Stimulated activated naive CD8-positive, alpha-beta T cell treated with anti-CD3 and anti-CD28 coated beads, Interleukin-15, Interleukin-2, amounts not matched to agents 100 ng/mL and 50 ng/mL, for 24 hours (primary cell): ENCODE measurements at regions not wholly inside any gene's neighbourhood (a gene's known extent, or its start where the extent isn't known, plus 50 kb on each side); places are given as distances from the start of the nearest gene placed in this dataset.
"Not testable (repeated sequence)": the region's sequence is repeated elsewhere in the genome, so short reads cannot be mapped to it uniquely, and the experiment has no call there.

Experiments used
- H3K27ac Mint-ChIP-seq: one replicate; pipeline ENCODE4 v1.8.0; 2021; ENCODE audit warnings: mild to moderate bottlenecking, mixed read lengths
- H3K27me3 Mint-ChIP-seq: one replicate; pipeline ENCODE4 v1.8.0; 2021; ENCODE audit warnings: mixed read lengths
- H3K36me3 Mint-ChIP-seq: one replicate; pipeline ENCODE4 v1.8.0; 2021; ENCODE audit warnings: low read depth, mixed read lengths
- H3K4me1 Mint-ChIP-seq: one replicate; pipeline ENCODE4 v1.8.0; 2021; ENCODE audit warnings: low read depth, mixed read lengths
- H3K4me3 Mint-ChIP-seq: one replicate; pipeline ENCODE4 v1.8.0; 2021; ENCODE audit warnings: mild to moderate bottlenecking, mixed read lengths
- H3K9me3 Mint-ChIP-seq: one replicate; pipeline ENCODE4 v1.8.0; 2021; ENCODE audit warnings: mixed read lengths

- peaks cover 80% of the 10 kb centered on the region for H3K4me1 Mint-ChIP-seq
- H3K9me3 Mint-ChIP-seq, H3K4me3 Mint-ChIP-seq, H3K27me3 Mint-ChIP-seq, H3K36me3 Mint-ChIP-seq, H3K27ac Mint-ChIP-seq: not testable (repeated sequence)
These were observed 156.6 kb upstream of the TBL1XR1 start for GRCh38 chr3:177353879-177354278.

DNA sequence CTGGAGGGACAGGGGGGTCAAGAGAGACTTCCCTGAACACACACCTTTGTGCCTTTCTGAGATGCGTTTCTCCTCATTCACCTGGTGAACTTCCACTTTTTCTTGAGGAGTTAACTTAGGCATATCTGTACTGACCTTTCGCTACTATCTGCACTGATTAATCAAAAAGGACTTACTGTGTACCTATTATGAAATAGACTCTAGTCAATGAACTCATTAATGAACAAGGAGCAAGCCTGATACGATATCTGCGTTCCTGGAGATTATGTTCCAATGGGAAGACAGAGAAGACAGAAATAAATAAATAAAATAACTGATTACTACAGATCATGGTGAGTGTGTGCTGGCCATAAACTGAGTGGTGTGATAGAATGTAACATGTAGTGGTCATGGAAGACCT, 157.2 kb upstream of the TBL1XR1 start:
- H3K9me3 Mint-ChIP-seq: no peaks in the 10 kb centered on the region
- H3K4me3 Mint-ChIP-seq: no peak overlapping the region
- H3K4me1 Mint-ChIP-seq: peaks cover 80% of the 10 kb centered on the region
- H3K27ac Mint-ChIP-seq: no peak overlapping the region
- H3K27me3 Mint-ChIP-seq: no peaks in the 10 kb centered on the region
- no peaks in the 10 kb centered on the region for H3K36me3 Mint-ChIP-seq

DNA sequence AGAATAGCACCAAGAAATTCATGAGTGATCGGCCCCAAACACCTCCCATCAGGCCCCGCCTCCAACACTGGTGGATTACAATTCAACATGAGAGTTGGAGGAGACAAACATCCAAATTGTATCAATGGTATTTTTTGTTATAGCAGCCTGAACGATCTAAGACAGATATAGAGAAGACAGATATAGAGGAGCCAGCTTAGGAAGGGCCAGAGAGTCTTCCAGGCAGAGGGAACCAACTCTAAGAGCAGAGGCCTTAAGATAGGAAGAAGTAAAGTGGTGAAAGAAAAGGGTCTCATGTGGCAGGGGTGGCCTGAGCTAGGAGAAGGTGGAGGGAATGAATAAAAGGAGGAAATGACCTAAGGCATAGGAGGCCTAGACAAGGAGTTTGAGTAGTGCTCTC, 158.8 kb upstream of the TBL1XR1 start:
- peaks cover 81% of the 10 kb centered on the region for H3K4me1 Mint-ChIP-seq
- H3K4me3 Mint-ChIP-seq: no peak overlapping the region

DNA sequence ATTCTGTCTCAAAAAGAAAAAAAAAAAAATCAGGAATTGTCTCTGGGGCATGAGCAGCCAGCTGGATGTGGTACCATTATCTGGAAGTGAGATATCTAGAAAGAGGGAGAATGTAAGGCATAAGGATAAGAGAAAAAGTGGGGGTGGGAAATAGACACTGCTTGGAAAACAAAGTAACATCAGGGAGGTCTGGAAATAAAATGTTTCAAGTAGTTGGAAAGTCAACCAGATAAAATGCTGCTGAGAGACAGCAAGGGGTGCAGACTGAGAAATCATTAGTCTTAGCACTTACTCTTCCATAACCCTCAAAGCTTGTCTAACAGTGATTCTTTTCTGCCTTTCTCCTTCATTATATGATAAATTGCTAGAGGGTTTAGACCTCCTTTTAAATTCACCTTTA, 159.7 kb upstream of the TBL1XR1 start:
- H3K4me1 Mint-ChIP-seq: peaks cover 81% of the 10 kb centered on the region
- H3K27ac Mint-ChIP-seq: peak overlapping the region; percentile 98
- H3K4me3 Mint-ChIP-seq: no peak overlapping the region
- H3K36me3 Mint-ChIP-seq: no peaks in the 10 kb centered on the region
- no peaks in the 10 kb centered on the region for H3K27me3 Mint-ChIP-seq
- H3K9me3 Mint-ChIP-seq: no peaks in the 10 kb centered on the region

More for the DNA sequence above, 158.8 kb upstream of the TBL1XR1 start:
- H3K27me3 Mint-ChIP-seq: no peaks in the 10 kb centered on the region
- H3K36me3 Mint-ChIP-seq: no peaks in the 10 kb centered on the region
- H3K27ac Mint-ChIP-seq: peak overlapping the region; percentile 62
- H3K9me3 Mint-ChIP-seq: no peaks in the 10 kb centered on the region

DNA sequence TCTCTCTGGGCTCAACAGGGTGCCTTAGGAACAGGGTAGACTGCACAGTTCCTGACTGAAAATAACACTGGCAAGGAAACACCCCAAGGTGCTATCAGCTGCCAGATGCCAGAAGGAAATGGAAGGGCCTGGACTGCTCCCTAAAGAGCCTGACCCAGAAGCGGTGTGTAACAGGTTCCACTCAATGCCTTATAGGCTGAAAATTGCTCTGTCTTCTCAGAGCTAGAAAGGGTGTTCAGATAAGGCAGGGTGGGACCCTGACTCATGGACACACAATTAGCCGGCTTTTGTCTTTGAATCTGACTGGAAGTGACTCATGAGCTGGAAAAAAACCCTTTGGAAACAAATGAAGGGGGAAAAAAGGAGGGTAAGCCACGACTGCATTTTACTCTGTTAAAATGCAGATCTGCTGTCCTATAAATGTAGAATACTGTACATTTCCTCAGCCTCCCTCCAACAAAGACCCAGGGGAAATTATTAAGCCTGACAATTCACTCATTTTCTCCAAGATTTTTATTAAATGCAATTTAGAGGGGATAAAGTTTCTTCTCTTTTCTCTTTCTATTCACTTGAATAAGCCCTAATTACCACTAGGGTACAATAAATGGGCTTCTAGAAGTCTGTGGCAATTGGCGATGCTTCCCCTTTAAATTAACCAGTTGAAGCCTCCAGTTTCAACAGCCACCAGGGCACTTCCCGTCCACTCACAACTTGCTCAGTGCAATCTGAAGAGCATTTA, 160.2 kb upstream of the TBL1XR1 start:
- no peaks in the 10 kb centered on the region for H3K27me3 Mint-ChIP-seq
- no peaks in the 10 kb centered on the region for H3K36me3 Mint-ChIP-seq
- peak overlapping the region; percentile 75 for H3K4me3 Mint-ChIP-seq
- no peaks in the 10 kb centered on the region for H3K9me3 Mint-ChIP-seq
- peak overlapping the region; percentile 98 for H3K27ac Mint-ChIP-seq
- peaks cover 80% of the 10 kb centered on the region for H3K4me1 Mint-ChIP-seq

GRCh38 chr3:177358091-177358976, 161.1 kb upstream of the TBL1XR1 start:
- Mint-ChIP-seq H3K4me3 (peak overlapping the region; percentile 75), H3K27me3 (no peaks in the 10 kb centered on the region), H3K36me3 (no peaks in the 10 kb centered on the region), H3K9me3 (no peaks in the 10 kb centered on the region), H3K4me1 (peaks cover 76% of the 10 kb centered on the region), H3K27ac (peak overlapping the region; percentile 98)

- Mint-ChIP-seq H3K36me3 (no peaks in the 10 kb centered on the region), H3K9me3 (no peaks in the 10 kb centered on the region), H3K4me3 (peak overlapping the region; percentile 75), H3K4me1 (peaks cover 72% of the 10 kb centered on the region), H3K27me3 (no peaks in the 10 kb centered on the region), H3K27ac (peak overlapping the region; percentile 98)
These were observed 161.8 kb upstream of the TBL1XR1 start for GRCh38 chr3:177358977-177359592.

DNA sequence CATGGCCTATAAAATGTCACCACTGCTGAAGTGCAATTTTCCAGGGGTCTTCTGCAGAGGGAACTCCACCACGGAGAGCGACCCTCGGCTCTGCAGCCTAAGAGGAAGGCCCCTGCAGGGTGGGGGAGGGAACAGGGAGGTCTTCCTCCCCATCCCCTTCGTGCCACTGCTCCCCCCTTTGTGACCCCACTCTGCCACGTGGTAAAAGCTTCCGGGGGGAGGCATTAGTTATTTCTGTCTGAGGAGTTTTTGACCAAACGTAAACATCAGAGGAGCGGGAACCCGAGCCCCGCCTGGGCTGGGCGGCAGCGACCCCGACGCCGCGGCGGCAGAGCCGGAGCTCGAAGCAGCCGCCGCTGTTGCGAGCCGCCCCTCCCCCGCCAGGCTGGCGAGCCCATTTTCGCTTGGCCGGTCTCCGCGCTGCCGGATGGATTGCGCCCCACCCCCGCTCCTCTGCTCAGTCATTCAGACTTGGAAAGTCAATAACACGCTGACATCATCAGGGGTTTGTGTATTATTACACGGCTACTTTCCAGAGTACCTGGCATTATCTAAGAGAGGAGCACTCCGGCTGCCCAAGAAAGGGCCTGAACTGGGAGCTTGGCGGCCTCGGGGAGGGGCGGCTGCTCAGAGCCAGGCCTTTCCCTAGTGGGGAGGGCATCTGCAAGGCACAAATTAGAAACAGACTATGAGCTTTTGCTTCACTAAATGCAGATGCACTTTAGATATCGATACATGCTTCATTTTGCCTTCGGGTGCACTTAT, 162.5 kb upstream of the TBL1XR1 start:
- Mint-ChIP-seq H3K4me1 (peaks cover 72% of the 10 kb centered on the region), H3K9me3 (no peaks in the 10 kb centered on the region), H3K36me3 (no peaks in the 10 kb centered on the region), H3K27me3 (no peaks in the 10 kb centered on the region), H3K27ac (peak overlapping the region; percentile 98), H3K4me3 (peak overlapping the region; percentile 75)

GRCh38 chr3:177361081-177361938, 164.0 kb upstream of the TBL1XR1 start:
- peak overlapping the region; percentile 98 for H3K27ac Mint-ChIP-seq
- H3K27me3 Mint-ChIP-seq: no peaks in the 10 kb centered on the region
- H3K36me3 Mint-ChIP-seq: no peaks in the 10 kb centered on the region
- no peaks in the 10 kb centered on the region for H3K9me3 Mint-ChIP-seq
- peaks cover 66% of the 10 kb centered on the region for H3K4me1 Mint-ChIP-seq
- peak overlapping the region; percentile 75 for H3K4me3 Mint-ChIP-seq

DNA sequence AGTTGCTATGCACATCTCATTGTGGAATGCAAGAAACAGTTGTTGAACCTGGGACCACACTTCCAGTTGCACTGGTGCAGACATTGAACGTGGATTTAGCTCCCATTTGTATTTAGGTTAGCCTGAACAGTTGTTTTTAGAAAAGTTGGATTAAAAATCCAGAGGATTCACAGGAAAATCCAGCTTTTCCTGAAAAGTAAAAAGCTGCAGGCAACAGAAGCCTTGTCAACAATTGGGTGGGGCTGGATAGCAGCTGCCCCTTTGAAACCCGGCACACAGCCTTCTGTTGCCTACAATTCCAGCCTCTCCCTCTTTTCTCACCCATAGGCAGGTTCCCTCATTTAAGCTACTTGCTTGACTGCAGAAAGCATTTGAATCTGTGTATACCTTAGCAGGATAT, 165.3 kb upstream of the TBL1XR1 start:
- no peak overlapping the region for H3K27ac Mint-ChIP-seq
- H3K4me3 Mint-ChIP-seq: no peak overlapping the region
- H3K36me3 Mint-ChIP-seq: no peaks in the 10 kb centered on the region
- no peaks in the 10 kb centered on the region for H3K27me3 Mint-ChIP-seq
- H3K9me3 Mint-ChIP-seq: no peaks in the 10 kb centered on the region
- peaks cover 53% of the 10 kb centered on the region for H3K4me1 Mint-ChIP-seq

DNA sequence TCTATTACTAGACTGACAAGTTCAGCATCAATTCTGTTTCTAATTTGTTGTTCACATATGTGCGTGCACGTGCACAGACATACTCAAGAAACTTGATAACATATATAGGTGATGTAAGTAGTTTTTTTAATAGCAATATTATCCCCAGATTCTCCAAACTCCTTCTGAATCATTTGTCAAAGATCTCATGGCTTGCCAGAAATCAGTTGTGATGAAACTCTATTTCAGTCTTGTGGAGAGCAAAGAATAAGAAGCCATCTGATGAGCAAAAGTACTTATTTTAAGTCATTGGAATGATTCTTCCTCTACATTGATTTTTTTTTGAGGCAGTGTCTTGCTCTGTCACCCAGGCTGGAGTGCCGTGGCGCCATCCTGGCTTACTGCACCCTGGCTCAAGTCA, 167.0 kb upstream of the TBL1XR1 start:
- Mint-ChIP-seq H3K27me3 (no peaks in the 10 kb centered on the region), H3K4me3 (no peak overlapping the region), H3K36me3 (no peaks in the 10 kb centered on the region), H3K4me1 (peaks cover 36% of the 10 kb centered on the region), H3K9me3 (no peaks in the 10 kb centered on the region), H3K27ac (no peak overlapping the region)

DNA sequence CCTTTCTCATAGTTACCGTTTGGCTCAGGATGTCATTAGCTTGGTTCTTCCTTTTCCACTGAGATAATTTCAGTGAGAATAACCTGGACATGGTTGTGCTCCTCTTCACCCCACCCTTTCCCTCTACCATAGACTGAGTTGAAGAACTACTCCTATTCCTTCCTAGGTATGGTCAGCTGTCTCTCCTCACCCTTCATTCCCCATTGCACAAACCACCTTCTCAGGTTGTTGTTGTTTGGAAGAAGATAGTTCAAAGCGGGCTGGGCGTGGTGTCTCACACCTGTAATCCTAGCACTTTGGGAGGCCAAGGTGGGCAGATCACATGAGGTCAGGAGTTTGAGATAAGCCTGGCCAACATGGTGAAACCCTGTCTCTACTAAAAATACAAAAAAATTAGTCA, 168.0 kb upstream of the TBL1XR1 start:
- not testable (repeated sequence) for H3K9me3 Mint-ChIP-seq, H3K27me3 Mint-ChIP-seq, H3K4me3 Mint-ChIP-seq, H3K27ac Mint-ChIP-seq, H3K36me3 Mint-ChIP-seq
- H3K4me1 Mint-ChIP-seq: peaks cover 26% of the 10 kb centered on the region

DNA sequence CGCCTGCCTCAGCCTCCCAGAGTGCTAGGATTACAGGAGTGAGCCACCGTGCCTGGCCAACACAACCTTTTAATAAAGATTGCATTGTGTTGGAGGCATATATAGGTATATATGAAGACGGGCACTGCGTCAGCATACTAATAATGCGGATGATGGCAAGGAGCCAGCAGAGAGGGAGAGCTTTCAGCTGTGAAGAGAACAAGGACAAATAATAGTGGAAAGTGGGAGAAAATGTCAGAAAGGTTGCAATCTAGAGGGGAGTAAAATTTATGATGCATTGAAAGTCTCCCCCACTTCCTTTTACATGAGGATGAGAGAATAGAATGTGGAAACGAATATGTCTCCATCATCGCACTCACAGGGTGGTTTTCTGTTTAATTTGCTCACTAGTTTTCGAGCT, 170.5 kb upstream of the TBL1XR1 start:
- Mint-ChIP-seq H3K4me3 (no peak overlapping the region), H3K27me3 (no peaks in the 10 kb centered on the region), H3K36me3 (no peaks in the 10 kb centered on the region), H3K9me3 (no peaks in the 10 kb centered on the region), H3K4me1 (peaks cover 2% of the 10 kb centered on the region), H3K27ac (peak overlapping the region; percentile 24)
